SK-N-SH treated with all-trans-retinoic acid at 6 μM for 48 hours (cell line): ENCODE measurements at regions not wholly inside any gene's neighbourhood (a gene's known extent, or its start where the extent isn't known, plus 50 kb on each side); places are given as distances from the start of the nearest gene placed in this dataset.

Experiments
- OSR1 ChIP-seq: fragments of 250-450 bp; sonication (Bioruptor Pico); IDR thresholded peaks from 2 replicates; pipeline ENCODE4 v1.8.0; 2022; ENCODE audit warnings: moderate library complexity, mild to moderate bottlenecking, inconsistent platforms
- TSHZ2 ChIP-seq: fragments of 250-450 bp; sonication (Bioruptor Pico); IDR thresholded peaks from 2 replicates; pipeline ENCODE4 v1.5.0; 2020; ENCODE audit warnings: mild to moderate bottlenecking, moderate library complexity
- ZFP30 ChIP-seq: fragments of 450-650 bp; formaldehyde crosslinking; IDR thresholded peaks from 2 replicates; pipeline ENCODE4 v1.5.0; 2022; ENCODE audit warnings: mild to moderate bottlenecking, moderate library complexity

GRCh38 chr7:117951691-117952280 is 78.5 kb upstream of the CTTNBP2 start:
- TF ChIP-seq TSHZ2: no peak
- TF ChIP-seq OSR1 (CRISPR knock-in tag): no peak
- no peak for TF ChIP-seq ZFP30 (CRISPR knock-in tag)
